ENCODE measurements at regions not wholly inside any gene's neighbourhood (a gene's known extent, or its start where the extent isn't known, plus 50 kb on each side); places are given as distances from the start of the nearest gene placed in this dataset.

- BruUV-seq (replicated peaks) = no TSS peak
- POLR2A ChIA-PET = interaction anchor here (0.6 to 0.7 kb wide), 3 partner anchors 20 to 1402 kb away, joined by 3 to 5 read pairs (median 3); no protein-coding TSS in a partner anchor
- no peak overlapping the region for H3K27ac ChIP-seq (ENCODE audit: low read depth, low read length, poor library complexity, severe bottlenecking)
- CTCF ChIA-PET (ENCODE audit: unreplicated experiment) = no interaction called here
- H3K4me1 ChIP-seq (ENCODE audit: insufficient read depth, low read length, poor library complexity, severe bottlenecking) = no peaks in the 10 kb centered on the region
- no peak for DNase-seq (ENCODE audit: low spot score)
- intact Hi-C loops (cut with micrococcal nuclease; ENCODE audit: unreplicated experiment) = no loop called here
- no peak overlapping the region for H3K4me2 ChIP-seq (ENCODE audit: low read length)
- no peaks in the 10 kb centered on the region for H3K9me2 ChIP-seq (ENCODE audit: insufficient read depth, low read length)
- H3K36me3 ChIP-seq (ENCODE audit: insufficient read depth, low read length) = no peaks in the 10 kb centered on the region
- no peak overlapping the region for H3K4me3 ChIP-seq (ENCODE audit: low read depth, low read length, poor library complexity, severe bottlenecking)
- no peak for TF ChIP-seq EZH2phosphoT487 (IDR thresholded peaks at IDR 0.05; ENCODE audit: borderline replicate concordance, low read depth, low read length)
- no peak for TF ChIP-seq CTCF (conservative IDR thresholded peaks at IDR 0.05; ENCODE audit: low read length)
- H3K9me3 ChIP-seq (ENCODE audit: low read length) = no peaks in the 10 kb centered on the region
- H3K79me2 ChIP-seq (ENCODE audit: insufficient read depth, low read depth, low read length) = no peaks in the 10 kb centered on the region
- no peak overlapping the region for H2AFZ ChIP-seq (ENCODE audit: low read length)
- H4K20me1 ChIP-seq (ENCODE audit: insufficient read depth, low read length) = no peaks in the 10 kb centered on the region
These were observed 497.0 kb downstream of the RWDD3 start for GRCh38 chr1:95730986-95731385.

DNA sequence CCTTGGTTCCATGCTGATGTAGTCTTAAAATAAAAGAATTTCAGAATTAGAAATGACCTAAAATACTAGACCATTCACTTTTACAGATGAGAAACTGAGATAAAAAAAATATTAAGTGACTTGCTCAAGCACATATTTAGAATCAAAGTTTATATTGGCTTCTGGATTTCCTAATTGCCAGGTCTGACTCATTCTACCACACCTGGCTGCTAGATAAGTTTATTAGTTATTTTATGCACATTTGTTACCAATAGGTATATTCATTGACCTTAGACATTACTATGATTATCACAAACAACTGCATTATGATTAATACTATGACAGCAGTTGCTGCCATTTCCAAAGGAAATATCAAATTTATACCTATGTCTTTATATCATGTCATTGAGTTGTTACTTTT is 497.5 kb downstream of the RWDD3 start:
- CTCF ChIA-PET (ENCODE audit: unreplicated experiment) = no interaction called here
- Histone ChIP-seq H3K9me3 (ENCODE audit: low read length) (no peaks in the 10 kb centered on the region), H3K9me2 (ENCODE audit: insufficient read depth, low read length) (no peaks in the 10 kb centered on the region), H3K27ac (ENCODE audit: low read depth, low read length, poor library complexity, severe bottlenecking) (no peak overlapping the region), H3K4me2 (ENCODE audit: low read length) (no peak overlapping the region), H3K4me3 (ENCODE audit: low read depth, low read length, poor library complexity, severe bottlenecking) (no peak overlapping the region), H3K36me3 (ENCODE audit: insufficient read depth, low read length) (no peaks in the 10 kb centered on the region), H4K20me1 (ENCODE audit: insufficient read depth, low read length) (no peaks in the 10 kb centered on the region), H3K79me2 (ENCODE audit: insufficient read depth, low read depth, low read length) (no peaks in the 10 kb centered on the region), H2AFZ (ENCODE audit: low read length) (no peak overlapping the region), H3K4me1 (ENCODE audit: insufficient read depth, low read length, poor library complexity, severe bottlenecking) (no peaks in the 10 kb centered on the region)
- intact Hi-C loops (cut with micrococcal nuclease; ENCODE audit: unreplicated experiment) = no loop called here
- no TSS peak for BruUV-seq (replicated peaks)
- POLR2A ChIA-PET = interaction anchor here (0.6 to 0.7 kb wide), 2 partner anchors 20 to 338 kb away, joined by 3 read pairs; no protein-coding TSS in a partner anchor
- no peak for DNase-seq (ENCODE audit: low spot score)
- TF ChIP-seq CTCF (conservative IDR thresholded peaks at IDR 0.05; ENCODE audit: low read length) (no peak), EZH2phosphoT487 (IDR thresholded peaks at IDR 0.05; ENCODE audit: borderline replicate concordance, low read depth, low read length) (no peak)

GRCh38 chr1:95733031-95733430 is 499.0 kb downstream of the RWDD3 start:
- no TSS peak for BruUV-seq (replicated peaks)

More at GRCh38 chr1:95733031-95733430, 499.0 kb downstream of the RWDD3 start:
- H3K9me3 ChIP-seq (ENCODE audit: low read length) = no peaks in the 10 kb centered on the region
- H3K27ac ChIP-seq (ENCODE audit: low read depth, low read length, poor library complexity, severe bottlenecking) = no peak overlapping the region
- no peak overlapping the region for H3K4me2 ChIP-seq (ENCODE audit: low read length)
- no peaks in the 10 kb centered on the region for H3K4me1 ChIP-seq (ENCODE audit: insufficient read depth, low read length, poor library complexity, severe bottlenecking)
- no peaks in the 10 kb centered on the region for H4K20me1 ChIP-seq (ENCODE audit: insufficient read depth, low read length)
- H2AFZ ChIP-seq (ENCODE audit: low read length) = no peak overlapping the region
- H3K4me3 ChIP-seq (ENCODE audit: low read depth, low read length, poor library complexity, severe bottlenecking) = no peak overlapping the region
- intact Hi-C loops (cut with micrococcal nuclease; ENCODE audit: unreplicated experiment) = no loop called here
- H3K36me3 ChIP-seq (ENCODE audit: insufficient read depth, low read length) = no peaks in the 10 kb centered on the region
- TF ChIP-seq EZH2phosphoT487 (IDR thresholded peaks at IDR 0.05; ENCODE audit: borderline replicate concordance, low read depth, low read length) (no peak), CTCF (conservative IDR thresholded peaks at IDR 0.05; ENCODE audit: low read length) (no peak)
- CTCF ChIA-PET (ENCODE audit: unreplicated experiment) = no interaction called here
- H3K79me2 ChIP-seq (ENCODE audit: insufficient read depth, low read depth, low read length) = no peaks in the 10 kb centered on the region
- POLR2A ChIA-PET = no interaction called here
- no peak for DNase-seq (ENCODE audit: low spot score)
- no peaks in the 10 kb centered on the region for H3K9me2 ChIP-seq (ENCODE audit: insufficient read depth, low read length)

Measured in OCI-LY7 (cell line).